GM19452 (cell line): ENCODE measurements at regions not wholly inside any gene's neighbourhood (a gene's known extent, or its start where the extent isn't known, plus 50 kb on each side); places are given as distances from the start of the nearest gene placed in this dataset.
"Not testable (repeated sequence)": the region's sequence is repeated elsewhere in the genome, so short reads cannot be mapped to it uniquely, and the experiment has no call there.

Experiments used
- ATAC-seq: cut with Tn5 transposase; IDR thresholded peaks from one replicate; pipeline ENCODE4 v1.9.1; 2021; ENCODE audit not compliant: unreplicated experiment

- no peak for ATAC-seq
Observed at GRCh38 chr12:88856201-88856600, 275.9 kb upstream of the KITLG start.

GRCh38 chr12:88855301-88855700 is 275.0 kb upstream of the KITLG start:
- no peak for ATAC-seq

- no peak for ATAC-seq
Observed at GRCh38 chr12:88854260-88854659, 274.0 kb upstream of the KITLG start.

GRCh38 chr12:88847246-88847645 is 267.0 kb upstream of the KITLG start:
- ATAC-seq, result not testable (repeated sequence)

- ATAC-seq, result no peak
Observed at GRCh38 chr12:88844426-88844825, 264.2 kb upstream of the KITLG start.

GRCh38 chr12:88842314-88842713 is 262.0 kb upstream of the KITLG start:
- ATAC-seq, result no peak

GRCh38 chr12:88839486-88839885 is 259.2 kb upstream of the KITLG start:
- ATAC-seq, result no peak

GRCh38 chr12:88836156-88836555 is 255.9 kb upstream of the KITLG start:
- ATAC-seq, result no peak

GRCh38 chr12:88834226-88834625 is 254.0 kb upstream of the KITLG start:
- no peak for ATAC-seq

GRCh38 chr12:88833641-88834116 is 253.4 kb upstream of the KITLG start:
- ATAC-seq, result no peak

- ATAC-seq, result not testable (repeated sequence)
Observed at GRCh38 chr12:88828537-88828936, 248.3 kb upstream of the KITLG start.

GRCh38 chr12:88820012-88820411 is 239.7 kb upstream of the KITLG start:
- no peak for ATAC-seq

GRCh38 chr12:88816201-88816600 is 235.9 kb upstream of the KITLG start:
- no peak for ATAC-seq

- no peak for ATAC-seq
Observed at GRCh38 chr12:88814779-88815178, 234.5 kb upstream of the KITLG start.

GRCh38 chr12:88812610-88813009 is 232.3 kb upstream of the KITLG start:
- ATAC-seq, result no peak

GRCh38 chr12:88810806-88811205 is 230.5 kb upstream of the KITLG start:
- no peak for ATAC-seq

- ATAC-seq, result not testable (repeated sequence)
Observed at GRCh38 chr12:88809841-88810240, 229.6 kb upstream of the KITLG start.

- no peak for ATAC-seq
Observed at GRCh38 chr12:88805692-88806091, 225.4 kb upstream of the KITLG start.

- no peak for ATAC-seq
Observed at GRCh38 chr12:88805286-88805685, 225.0 kb upstream of the KITLG start.

GRCh38 chr12:88802096-88802706 is 221.9 kb upstream of the KITLG start:
- ATAC-seq, result no peak

- no peak for ATAC-seq
Observed at GRCh38 chr12:88801227-88802095, 221.2 kb upstream of the KITLG start.

- no peak for ATAC-seq
Observed at GRCh38 chr12:88793096-88793495, 212.8 kb upstream of the KITLG start.
